ENCODE measurements at regions not wholly inside any gene's neighbourhood (a gene's known extent, or its start where the extent isn't known, plus 50 kb on each side); places are given as distances from the start of the nearest gene placed in this dataset.

- ChIA-PET CTCF (no interaction called here), POLR2A (no interaction called here)
- Mint-ChIP-seq H3K4me1 (ENCODE audit: low read depth) (no peaks in the 10 kb centered on the region), H3K4me3 (no peak overlapping the region), H3K27me3 (peaks cover 25% of the 10 kb centered on the region), H3K27ac (no peak overlapping the region), H3K36me3 (no peaks in the 10 kb centered on the region), H3K9me3 (no peaks in the 10 kb centered on the region)
- no peak for DNase-seq
- intact Hi-C loops (cut with micrococcal nuclease): no loop called here
Observed at GRCh38 chr9:88812938-88813637, 178.2 kb upstream of the S1PR3 start.

- Mint-ChIP-seq H3K9me3 (no peaks in the 10 kb centered on the region), H3K27me3 (peaks cover 27% of the 10 kb centered on the region), H3K36me3 (no peaks in the 10 kb centered on the region), H3K4me3 (no peak overlapping the region), H3K4me1 (ENCODE audit: low read depth) (no peaks in the 10 kb centered on the region), H3K27ac (no peak overlapping the region)
- POLR2A ChIA-PET: no interaction called here
- CTCF ChIA-PET: no interaction called here
- intact Hi-C loops (cut with micrococcal nuclease): no loop called here
- no peak for DNase-seq
Observed at GRCh38 chr9:88813638-88814209, 177.5 kb upstream of the S1PR3 start.

- H3K27me3 Mint-ChIP-seq: peaks cover 25% of the 10 kb centered on the region
- no peak overlapping the region for H3K27ac Mint-ChIP-seq
- H3K36me3 Mint-ChIP-seq: no peaks in the 10 kb centered on the region
- POLR2A ChIA-PET: no interaction called here
- H3K4me1 Mint-ChIP-seq (ENCODE audit: low read depth): no peaks in the 10 kb centered on the region
- CTCF ChIA-PET: no interaction called here
- intact Hi-C loops (cut with micrococcal nuclease): no loop called here
- no peak overlapping the region for H3K4me3 Mint-ChIP-seq
- DNase-seq: no peak
- no peaks in the 10 kb centered on the region for H3K9me3 Mint-ChIP-seq
Observed at GRCh38 chr9:88814577-88814976, 176.7 kb upstream of the S1PR3 start.

GRCh38 chr9:88816141-88816540 is 175.1 kb upstream of the S1PR3 start:
- Mint-ChIP-seq H3K9me3 (no peaks in the 10 kb centered on the region), H3K4me1 (ENCODE audit: low read depth) (no peaks in the 10 kb centered on the region), H3K27ac (no peak overlapping the region), H3K4me3 (no peak overlapping the region), H3K36me3 (no peaks in the 10 kb centered on the region), H3K27me3 (peaks cover 23% of the 10 kb centered on the region)
- intact Hi-C loops (cut with micrococcal nuclease): no loop called here
- POLR2A ChIA-PET: no interaction called here
- DNase-seq: no peak
- CTCF ChIA-PET: no interaction called here

GRCh38 chr9:88816591-88816990 is 174.7 kb upstream of the S1PR3 start:
- Mint-ChIP-seq H3K9me3 (no peaks in the 10 kb centered on the region), H3K27ac (no peak overlapping the region), H3K4me3 (no peak overlapping the region), H3K27me3 (peaks cover 23% of the 10 kb centered on the region), H3K4me1 (ENCODE audit: low read depth) (no peaks in the 10 kb centered on the region), H3K36me3 (no peaks in the 10 kb centered on the region)
- intact Hi-C loops (cut with micrococcal nuclease): no loop called here
- CTCF ChIA-PET: no interaction called here
- DNase-seq: no peak
- POLR2A ChIA-PET: no interaction called here

DNA sequence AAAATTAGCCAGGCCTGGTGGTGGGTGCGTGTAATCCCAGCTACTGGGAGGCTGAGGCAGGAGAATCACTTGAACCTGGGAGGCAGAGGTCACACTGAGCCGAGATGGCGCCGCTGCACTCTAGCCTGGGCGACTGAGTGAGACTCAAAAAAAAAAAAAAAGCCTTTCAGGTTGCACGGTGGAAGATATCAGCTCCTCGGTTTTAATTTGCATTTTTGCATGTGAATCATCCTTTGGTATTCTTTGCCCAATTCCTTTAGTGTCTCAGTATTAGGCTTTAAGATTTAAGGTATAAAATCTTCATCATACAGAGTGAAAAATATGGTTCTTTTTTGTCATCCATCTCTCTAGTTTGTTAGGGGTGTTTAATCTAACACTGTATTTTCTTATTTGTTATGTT is 173.6 kb upstream of the S1PR3 start:
- Mint-ChIP-seq H3K9me3 (no peaks in the 10 kb centered on the region), H3K4me3 (no peak overlapping the region)
- intact Hi-C loops (cut with micrococcal nuclease): no loop called here

DNA sequence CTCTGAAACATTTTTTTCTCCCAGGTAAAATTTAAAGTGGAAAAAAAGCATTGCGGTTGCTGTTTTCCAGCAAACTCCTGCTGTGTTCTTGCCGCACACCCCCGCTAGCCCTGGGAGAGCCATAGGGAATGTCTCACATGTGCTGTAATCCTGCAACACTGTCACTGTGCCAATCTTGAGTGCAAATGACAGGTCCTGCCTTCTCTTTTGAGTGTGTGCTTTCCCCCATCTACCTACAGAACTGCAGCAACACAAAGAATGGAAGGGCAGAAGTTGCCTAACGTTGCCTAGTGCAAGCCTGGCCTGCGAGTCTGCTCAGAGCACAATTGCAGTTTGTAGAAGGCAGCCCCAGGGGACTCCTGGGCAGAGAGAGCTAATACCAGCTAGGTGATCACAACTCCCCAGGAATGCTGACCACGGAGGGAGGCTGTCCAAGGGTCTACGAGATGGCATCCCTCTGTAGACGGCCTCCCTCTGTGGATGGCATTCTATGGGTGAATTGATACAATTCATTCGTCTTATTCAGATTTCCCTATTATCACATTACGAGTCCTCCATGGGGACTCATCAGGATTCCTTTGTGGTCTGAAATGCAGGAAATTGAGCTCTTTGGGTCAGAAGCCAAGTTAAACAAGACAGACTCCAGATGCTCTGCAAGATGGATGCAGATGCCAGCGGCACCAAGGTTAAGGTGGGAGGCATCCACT is 172.6 kb upstream of the S1PR3 start:
- DNase-seq: no peak
- Mint-ChIP-seq H3K27ac (no peak overlapping the region), H3K27me3 (peaks cover 20% of the 10 kb centered on the region), H3K9me3 (no peaks in the 10 kb centered on the region), H3K4me3 (no peak overlapping the region), H3K36me3 (no peaks in the 10 kb centered on the region), H3K4me1 (ENCODE audit: low read depth) (no peaks in the 10 kb centered on the region)
- POLR2A ChIA-PET: no interaction called here
- CTCF ChIA-PET: no interaction called here
- intact Hi-C loops (cut with micrococcal nuclease): no loop called here

More for the DNA sequence above, 173.6 kb upstream of the S1PR3 start:
- POLR2A ChIA-PET: no interaction called here
- no peaks in the 10 kb centered on the region for H3K36me3 Mint-ChIP-seq
- no peak overlapping the region for H3K27ac Mint-ChIP-seq
- no peak for DNase-seq
- no peaks in the 10 kb centered on the region for H3K4me1 Mint-ChIP-seq (ENCODE audit: low read depth)
- CTCF ChIA-PET: no interaction called here
- H3K27me3 Mint-ChIP-seq: peaks cover 22% of the 10 kb centered on the region

DNA sequence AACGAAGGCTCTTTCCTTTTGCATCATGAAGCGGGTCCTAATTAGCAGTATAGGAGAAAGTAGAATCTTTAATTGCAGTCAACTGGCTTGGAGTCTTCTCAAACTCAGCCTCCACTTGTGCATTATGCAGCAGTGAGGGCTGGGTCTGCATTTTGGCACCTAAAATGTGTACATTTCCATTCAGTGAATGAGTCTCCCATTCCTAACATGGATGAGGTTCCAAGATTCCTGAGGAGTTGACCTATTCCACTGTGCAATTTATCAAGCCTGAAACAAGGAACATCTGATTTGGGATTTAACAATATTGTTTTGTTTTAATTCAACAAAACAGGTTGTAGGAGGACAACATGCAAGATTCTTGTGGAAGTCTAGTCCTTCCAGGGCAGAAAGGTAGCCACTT is 171.8 kb upstream of the S1PR3 start:
- Mint-ChIP-seq H3K27ac (no peak overlapping the region), H3K36me3 (no peaks in the 10 kb centered on the region), H3K4me1 (ENCODE audit: low read depth) (no peaks in the 10 kb centered on the region), H3K9me3 (no peaks in the 10 kb centered on the region), H3K4me3 (no peak overlapping the region), H3K27me3 (peaks cover 23% of the 10 kb centered on the region)
- intact Hi-C loops (cut with micrococcal nuclease): no loop called here
- ChIA-PET CTCF (no interaction called here), POLR2A (no interaction called here)
- no peak for DNase-seq

DNA sequence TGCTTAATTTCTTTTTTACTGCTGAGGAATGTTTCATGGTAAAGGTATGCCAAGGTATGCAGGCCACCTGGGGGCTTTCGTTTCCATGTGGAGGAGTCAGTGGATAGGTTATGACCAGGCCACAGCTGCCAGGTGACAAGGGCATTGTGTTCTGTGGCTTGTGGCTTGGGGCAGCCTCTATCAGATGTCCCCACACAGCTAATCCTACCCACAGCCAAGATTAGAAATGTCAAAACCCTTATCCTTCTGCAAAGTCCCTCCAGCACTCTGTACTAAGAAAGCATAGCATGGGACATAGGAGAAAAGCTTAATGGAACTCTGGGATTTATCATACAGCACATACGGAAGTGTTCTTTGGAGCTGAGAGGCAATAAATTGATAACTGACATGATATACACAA is 171.2 kb upstream of the S1PR3 start:
- no peak for DNase-seq
- Mint-ChIP-seq H3K4me3 (no peak overlapping the region), H3K36me3 (no peaks in the 10 kb centered on the region), H3K4me1 (ENCODE audit: low read depth) (no peaks in the 10 kb centered on the region), H3K27ac (no peak overlapping the region), H3K9me3 (no peaks in the 10 kb centered on the region), H3K27me3 (peaks cover 23% of the 10 kb centered on the region)
- POLR2A ChIA-PET: no interaction called here
- intact Hi-C loops (cut with micrococcal nuclease): no loop called here
- CTCF ChIA-PET: no interaction called here

DNA sequence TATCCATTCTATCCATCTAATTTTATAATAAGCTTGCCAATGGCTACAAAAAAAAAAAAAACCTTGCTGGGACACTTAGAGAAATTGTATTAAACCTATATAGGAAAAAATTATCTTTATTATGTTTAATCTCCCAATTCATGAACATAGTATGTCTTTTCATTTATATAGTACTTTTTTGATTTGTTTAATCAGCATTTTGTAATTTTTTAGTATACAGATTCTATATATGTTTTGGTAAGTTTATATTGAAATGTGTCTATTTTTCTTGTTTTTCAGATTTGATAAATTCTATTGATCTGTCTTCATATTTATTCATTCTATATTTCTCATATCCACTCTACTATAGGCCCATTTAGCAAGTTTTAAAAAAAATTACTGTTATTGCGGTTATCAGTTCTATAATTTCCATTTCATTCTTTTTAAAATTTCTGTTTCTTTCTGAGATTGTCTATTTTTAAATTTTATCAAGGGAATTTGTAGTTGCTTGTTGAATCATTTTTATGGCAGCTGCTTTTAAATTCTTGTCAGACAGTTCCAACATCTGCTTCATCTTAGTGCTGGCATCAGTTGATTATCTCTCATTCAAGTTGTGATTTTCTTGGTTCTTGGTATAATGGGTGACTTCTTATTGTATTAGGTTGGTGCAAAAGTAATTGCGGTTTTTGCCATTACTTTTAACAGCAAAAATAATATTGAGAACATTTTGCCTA is 170.1 kb upstream of the S1PR3 start:
- no peak overlapping the region for H3K4me3 Mint-ChIP-seq
- no peak for DNase-seq
- intact Hi-C loops (cut with micrococcal nuclease): no loop called here
- H3K9me3 Mint-ChIP-seq: no peaks in the 10 kb centered on the region
- no peak overlapping the region for H3K27ac Mint-ChIP-seq
- peaks cover 20% of the 10 kb centered on the region for H3K27me3 Mint-ChIP-seq
- no peaks in the 10 kb centered on the region for H3K36me3 Mint-ChIP-seq
- POLR2A ChIA-PET: no interaction called here
- H3K4me1 Mint-ChIP-seq (ENCODE audit: low read depth): no peaks in the 10 kb centered on the region
- CTCF ChIA-PET: no interaction called here

- CTCF ChIA-PET: no interaction called here
- H3K4me3 Mint-ChIP-seq: no peak overlapping the region
- no peaks in the 10 kb centered on the region for H3K4me1 Mint-ChIP-seq (ENCODE audit: low read depth)
- POLR2A ChIA-PET: no interaction called here
- intact Hi-C loops (cut with micrococcal nuclease): no loop called here
- peaks cover 25% of the 10 kb centered on the region for H3K27me3 Mint-ChIP-seq
- H3K9me3 Mint-ChIP-seq: no peaks in the 10 kb centered on the region
- H3K27ac Mint-ChIP-seq: no peak overlapping the region
- no peak for DNase-seq
- H3K36me3 Mint-ChIP-seq: no peaks in the 10 kb centered on the region
Observed at GRCh38 chr9:88821746-88822106, 169.5 kb upstream of the S1PR3 start.

DNA sequence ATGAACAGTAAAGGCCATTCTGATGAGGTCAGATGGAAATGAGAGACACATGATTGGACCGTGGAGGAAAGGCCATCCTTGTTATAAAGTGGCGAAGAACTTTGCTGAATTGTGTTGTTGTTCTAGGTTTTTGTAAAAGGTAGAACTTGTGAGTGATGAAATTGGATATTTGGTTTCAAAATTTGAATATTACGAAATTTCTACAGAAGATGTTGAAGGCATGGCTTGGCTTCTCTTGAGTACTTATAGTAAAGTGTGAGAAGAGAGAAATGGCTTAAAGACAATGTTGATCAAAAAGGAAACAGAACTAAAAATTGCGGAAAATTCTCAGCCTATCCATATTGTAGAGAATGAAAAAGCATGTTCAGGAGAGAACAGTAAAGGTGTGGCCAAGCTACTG is 166.6 kb upstream of the S1PR3 start:
- POLR2A ChIA-PET: no interaction called here
- intact Hi-C loops (cut with micrococcal nuclease): no loop called here
- Mint-ChIP-seq H3K9me3 (no peaks in the 10 kb centered on the region), H3K27me3 (peaks cover 43% of the 10 kb centered on the region), H3K4me1 (ENCODE audit: low read depth) (no peaks in the 10 kb centered on the region), H3K4me3 (no peak overlapping the region), H3K36me3 (no peaks in the 10 kb centered on the region), H3K27ac (no peak overlapping the region)
- no peak for DNase-seq
- CTCF ChIA-PET: no interaction called here

GRCh38 chr9:88826181-88826580 is 165.1 kb upstream of the S1PR3 start:
- ChIA-PET CTCF (no interaction called here), POLR2A (no interaction called here)
- no peak overlapping the region for H3K27ac Mint-ChIP-seq
- no peak overlapping the region for H3K4me3 Mint-ChIP-seq
- no peaks in the 10 kb centered on the region for H3K4me1 Mint-ChIP-seq (ENCODE audit: low read depth)
- peaks cover 54% of the 10 kb centered on the region for H3K27me3 Mint-ChIP-seq
- intact Hi-C loops (cut with micrococcal nuclease): no loop called here
- no peaks in the 10 kb centered on the region for H3K36me3 Mint-ChIP-seq
- H3K9me3 Mint-ChIP-seq: no peaks in the 10 kb centered on the region
- DNase-seq: no peak
